ENCODE measurements at regions not wholly inside any gene's neighbourhood (a gene's known extent, or its start where the extent isn't known, plus 50 kb on each side); places are given as distances from the start of the nearest gene placed in this dataset.

GRCh38 chr11:115903179-115903578 lies 399.0 kb upstream of the CADM1 start:
- TF ChIP-seq BACH2 (CRISPR knock-in tag; IDR thresholded peaks at IDR 0.05; ENCODE audit: borderline replicate concordance) (no peak), CSRNP3 (CRISPR knock-in tag; IDR thresholded peaks at IDR 0.05) (no peak), ISL1 (CRISPR knock-in tag; IDR thresholded peaks at IDR 0.05) (no peak), ZNF8 (CRISPR knock-in tag; IDR thresholded peaks at IDR 0.05) (no peak), CSDC2 (CRISPR knock-in tag; IDR thresholded peaks at IDR 0.05) (no peak), RARB (CRISPR knock-in tag; IDR thresholded peaks at IDR 0.05) (no peak), PPARA (CRISPR knock-in tag; IDR thresholded peaks at IDR 0.05; ENCODE audit: borderline replicate concordance) (no peak), ARNTL (CRISPR knock-in tag; IDR thresholded peaks at IDR 0.05; ENCODE audit: borderline replicate concordance, low read depth) (no peak), ZFP30 (CRISPR knock-in tag; IDR thresholded peaks at IDR 0.05) (no peak), OSR1 (CRISPR knock-in tag; IDR thresholded peaks at IDR 0.05) (no peak), CREB5 (CRISPR knock-in tag; IDR thresholded peaks at IDR 0.05; ENCODE audit: low read depth) (no peak), PATZ1 (CRISPR knock-in tag; IDR thresholded peaks at IDR 0.05; ENCODE audit: borderline replicate concordance) (no peak), ZNF565 (CRISPR knock-in tag; conservative IDR thresholded peaks at IDR 0.05; ENCODE audit: low read depth) (no peak), POU6F1 (CRISPR knock-in tag; IDR thresholded peaks at IDR 0.05; ENCODE audit: borderline replicate concordance, low read depth) (no peak)
- no peak for ATAC-seq

GRCh38 chr11:115901069-115901468 lies 396.9 kb upstream of the CADM1 start:
- no peak for ATAC-seq
- TF ChIP-seq TOX (CRISPR knock-in tag; IDR thresholded peaks at IDR 0.05; ENCODE audit: borderline replicate concordance) (no peak), POU6F1 (CRISPR knock-in tag; IDR thresholded peaks at IDR 0.05; ENCODE audit: borderline replicate concordance, low read depth) (no peak), ZFP3 (CRISPR knock-in tag; IDR thresholded peaks at IDR 0.05) (no peak), ZNF8 (CRISPR knock-in tag; IDR thresholded peaks at IDR 0.05) (no peak), GLIS3 (CRISPR knock-in tag; IDR thresholded peaks at IDR 0.05) (no peak)

GRCh38 chr11:115900111-115900510 lies 395.9 kb upstream of the CADM1 start:
- TF ChIP-seq ZFP3 (CRISPR knock-in tag; IDR thresholded peaks at IDR 0.05) (no peak), TCF4 (CRISPR knock-in tag; IDR thresholded peaks at IDR 0.05; ENCODE audit: borderline replicate concordance) (no peak), CREB5 (CRISPR knock-in tag; IDR thresholded peaks at IDR 0.05; ENCODE audit: low read depth) (no peak), RARB (CRISPR knock-in tag; IDR thresholded peaks at IDR 0.05) (no peak), ISL1 (CRISPR knock-in tag; IDR thresholded peaks at IDR 0.05) (no peak), PPARA (CRISPR knock-in tag; IDR thresholded peaks at IDR 0.05; ENCODE audit: borderline replicate concordance) (no peak), PATZ1 (CRISPR knock-in tag; IDR thresholded peaks at IDR 0.05; ENCODE audit: borderline replicate concordance) (no peak), ZNF565 (CRISPR knock-in tag; conservative IDR thresholded peaks at IDR 0.05; ENCODE audit: low read depth) (no peak), ZNF70 (CRISPR knock-in tag; IDR thresholded peaks at IDR 0.05) (no peak), ZNF8 (CRISPR knock-in tag; IDR thresholded peaks at IDR 0.05) (no peak), ZC3H10 (CRISPR knock-in tag; IDR thresholded peaks at IDR 0.05) (no peak), ARNTL (CRISPR knock-in tag; IDR thresholded peaks at IDR 0.05; ENCODE audit: borderline replicate concordance, low read depth) (no peak), ZFP30 (CRISPR knock-in tag; IDR thresholded peaks at IDR 0.05) (no peak), TOX (CRISPR knock-in tag; IDR thresholded peaks at IDR 0.05; ENCODE audit: borderline replicate concordance) (no peak)
- ATAC-seq = no peak
